ENCODE measurements at regions not wholly inside any gene's neighbourhood (a gene's known extent, or its start where the extent isn't known, plus 50 kb on each side); places are given as distances from the start of the nearest gene placed in this dataset.

DNA sequence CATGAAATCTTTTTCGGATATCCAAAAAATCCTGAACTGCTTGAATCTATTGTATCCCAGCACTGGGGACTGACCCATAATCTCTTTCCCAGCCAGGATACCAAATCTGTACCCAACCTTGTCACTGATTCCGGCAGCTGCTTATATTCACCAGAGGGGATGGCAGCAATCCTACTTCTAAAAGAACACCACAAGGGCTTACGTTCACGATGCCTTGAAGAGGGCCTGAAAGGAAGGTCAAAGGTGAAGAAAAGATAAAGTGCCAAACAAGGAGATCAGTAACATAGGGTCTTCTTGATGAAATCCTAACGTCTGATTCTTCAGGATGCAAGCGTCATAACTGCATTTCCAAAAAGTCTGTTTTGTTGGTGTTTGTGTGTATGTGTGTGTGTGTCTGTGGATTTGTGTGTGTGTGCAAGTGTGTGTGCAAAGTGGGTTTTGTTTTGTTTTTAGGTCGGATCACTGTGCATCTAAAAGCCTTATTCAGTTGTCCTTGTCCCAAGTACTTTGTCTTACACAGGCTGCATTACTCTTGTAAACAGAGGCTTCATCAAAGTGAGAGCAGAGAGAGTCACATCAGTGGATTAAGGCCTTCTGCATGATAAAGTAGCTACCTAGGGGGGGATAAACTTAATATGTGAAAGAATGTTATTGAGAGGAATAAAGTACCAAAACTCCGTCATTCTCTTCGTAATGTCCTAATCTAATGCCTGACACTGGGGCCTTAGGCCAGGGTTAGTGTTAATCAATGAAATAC lies 179.3 kb downstream of the BARHL2 start:
- TF ChIP-seq POLR2A (IDR thresholded peaks at IDR 0.05; ENCODE audit: low read depth, low read length) (no peak), TAF1 (IDR thresholded peaks at IDR 0.05; ENCODE audit: low read depth, low read length) (no peak), POLR2AphosphoS5 (IDR thresholded peaks at IDR 0.05; ENCODE audit: low read depth, low read length) (no peak), PAX5 (IDR thresholded peaks at IDR 0.05; ENCODE audit: insufficient read depth, low read length, severe bottlenecking) (no peak), SPI1 (IDR thresholded peaks at IDR 0.05; ENCODE audit: low read depth, low read length) (no peak)
